HPDE6-E6E7 (cell line): ENCODE measurements at regions not wholly inside any gene's neighbourhood (a gene's known extent, or its start where the extent isn't known, plus 50 kb on each side); places are given as distances from the start of the nearest gene placed in this dataset.
"Not testable (repeated sequence)": the region's sequence is repeated elsewhere in the genome, so short reads cannot be mapped to it uniquely, and the experiment has no call there.

Experiments used
- DNase-seq: peaks from one replicate; pipeline ENCODE4 v3.0.0; 2011; ENCODE audit warnings: missing footprints; ENCODE audit errors: extremely low spot score

GRCh38 chr16:58878641-58879040 is 144.5 kb upstream of the GOT2 start:
- not testable (repeated sequence) for DNase-seq

GRCh38 chr16:58866935-58867334 is 132.8 kb upstream of the GOT2 start:
- DNase-seq = no peak

- no peak for DNase-seq
These were observed 129.6 kb upstream of the GOT2 start for GRCh38 chr16:58863761-58864160.

- DNase-seq = no peak
These were observed 128.9 kb upstream of the GOT2 start for GRCh38 chr16:58863042-58863441.

- no peak for DNase-seq
These were observed 128.4 kb upstream of the GOT2 start for GRCh38 chr16:58862334-58863021.

GRCh38 chr16:58859958-58860669 is 126.0 kb upstream of the GOT2 start:
- no peak for DNase-seq

GRCh38 chr16:58858577-58858976 is 124.5 kb upstream of the GOT2 start:
- DNase-seq = not testable (repeated sequence)

GRCh38 chr16:58855291-58855863 is 121.3 kb upstream of the GOT2 start:
- DNase-seq = no peak

- DNase-seq = no peak
These were observed 120.0 kb upstream of the GOT2 start for GRCh38 chr16:58853854-58854791.

GRCh38 chr16:58850678-58851020 is 116.5 kb upstream of the GOT2 start:
- DNase-seq = no peak

- no peak for DNase-seq
These were observed 116.0 kb upstream of the GOT2 start for GRCh38 chr16:58850019-58850677.

- DNase-seq = no peak
These were observed 114.5 kb upstream of the GOT2 start for GRCh38 chr16:58848662-58849002.

- DNase-seq = no peak
These were observed 114.0 kb upstream of the GOT2 start for GRCh38 chr16:58847902-58848661.

- DNase-seq = not testable (repeated sequence)
These were observed 112.1 kb upstream of the GOT2 start for GRCh38 chr16:58846226-58846625.

- no peak for DNase-seq
These were observed 109.6 kb upstream of the GOT2 start for GRCh38 chr16:58843675-58844074.

- no peak for DNase-seq
These were observed 108.6 kb upstream of the GOT2 start for GRCh38 chr16:58842746-58843145.

GRCh38 chr16:58842156-58842555 is 108.0 kb upstream of the GOT2 start:
- DNase-seq = no peak

GRCh38 chr16:58837950-58838349 is 103.8 kb upstream of the GOT2 start:
- no peak for DNase-seq

GRCh38 chr16:58836427-58836826 is 102.3 kb upstream of the GOT2 start:
- DNase-seq = no peak

GRCh38 chr16:58832386-58832895 is 98.3 kb upstream of the GOT2 start:
- DNase-seq = no peak

- no peak for DNase-seq
These were observed 97.3 kb upstream of the GOT2 start for GRCh38 chr16:58831386-58831785.
